HG02763 (cell line): ENCODE measurements at regions not wholly inside any gene's neighbourhood (a gene's known extent, or its start where the extent isn't known, plus 50 kb on each side); places are given as distances from the start of the nearest gene placed in this dataset.
"Not testable (repeated sequence)": the region's sequence is repeated elsewhere in the genome, so short reads cannot be mapped to it uniquely, and the experiment has no call there.

Experiments used
- ATAC-seq: cut with Tn5 transposase; IDR thresholded peaks from one replicate; pipeline ENCODE4 v1.9.1; 2021; ENCODE audit warnings: mild to moderate bottlenecking, moderate library complexity; ENCODE audit not compliant: unreplicated experiment

GRCh38 chr11:90422787-90423186 lies 199.9 kb upstream of the CHORDC1 start:
- ATAC-seq, result not testable (repeated sequence)

DNA sequence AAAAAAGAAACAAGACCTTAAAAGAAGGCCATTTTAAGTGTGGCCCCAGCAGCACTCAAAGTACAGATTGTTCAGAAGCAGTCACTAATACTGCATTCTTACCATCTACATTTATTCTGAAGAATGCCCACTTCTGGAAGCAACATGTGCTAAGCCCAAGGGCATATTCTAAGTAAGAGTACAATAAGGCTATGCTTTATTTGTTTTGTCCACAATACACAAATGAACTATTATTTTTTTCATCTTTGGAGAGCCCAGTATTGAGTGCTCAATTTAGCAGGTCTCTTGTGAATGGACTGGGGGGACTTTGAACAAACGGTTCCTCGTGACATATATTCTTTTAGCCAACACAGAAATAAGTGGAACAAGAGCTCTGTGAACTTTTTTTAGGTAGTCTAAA lies 191.4 kb upstream of the CHORDC1 start:
- ATAC-seq, result no peak

- ATAC-seq, result no peak
Observed at GRCh38 chr11:90407350-90407749, 184.5 kb upstream of the CHORDC1 start.

- ATAC-seq, result no peak
Observed at GRCh38 chr11:90392692-90393091, 169.8 kb upstream of the CHORDC1 start.

- ATAC-seq, result no peak
Observed at GRCh38 chr11:90391756-90392155, 168.9 kb upstream of the CHORDC1 start.

DNA sequence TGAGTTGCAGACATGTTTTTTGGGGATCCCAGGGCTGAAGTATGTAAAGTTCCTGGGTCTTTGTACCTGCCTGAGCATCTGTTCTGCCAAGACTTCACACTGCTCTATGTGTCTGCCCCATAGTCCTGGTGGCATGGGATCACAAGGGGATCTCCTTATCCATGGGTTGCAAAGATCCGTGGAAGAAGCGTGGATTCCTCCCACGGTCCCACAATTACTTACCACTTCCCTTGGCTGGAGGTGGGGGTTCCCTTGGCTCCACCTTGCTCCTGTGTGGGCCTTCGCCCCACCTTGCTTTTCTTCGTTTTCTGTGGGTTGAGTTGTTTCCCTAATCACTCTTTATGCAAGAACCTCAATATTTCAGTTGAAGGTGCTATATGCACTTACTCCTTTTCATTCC lies 157.4 kb upstream of the CHORDC1 start:
- ATAC-seq, result no peak

GRCh38 chr11:90373971-90374370 lies 151.1 kb upstream of the CHORDC1 start:
- no peak for ATAC-seq

DNA sequence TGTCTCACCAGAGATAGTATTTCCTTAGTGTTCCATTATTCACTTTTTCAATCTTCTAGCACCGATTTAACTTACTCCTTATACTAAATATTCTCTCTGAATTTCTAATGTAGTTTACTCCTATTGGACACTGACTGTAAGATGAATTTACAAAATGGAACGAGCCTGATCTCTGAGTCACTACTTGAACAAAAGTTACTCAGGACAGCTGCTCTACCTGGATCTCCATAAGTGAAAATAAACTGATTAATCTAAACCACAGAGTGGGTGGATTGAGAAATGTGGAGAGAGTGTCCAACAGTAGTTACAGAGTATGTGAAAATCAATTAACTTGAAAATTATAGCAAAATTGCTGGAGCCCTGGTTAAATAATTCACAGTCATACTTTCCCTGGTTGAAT lies 141.7 kb upstream of the CHORDC1 start:
- no peak for ATAC-seq

- ATAC-seq, result no peak
Observed at GRCh38 chr11:90363739-90364138, 140.9 kb upstream of the CHORDC1 start.

DNA sequence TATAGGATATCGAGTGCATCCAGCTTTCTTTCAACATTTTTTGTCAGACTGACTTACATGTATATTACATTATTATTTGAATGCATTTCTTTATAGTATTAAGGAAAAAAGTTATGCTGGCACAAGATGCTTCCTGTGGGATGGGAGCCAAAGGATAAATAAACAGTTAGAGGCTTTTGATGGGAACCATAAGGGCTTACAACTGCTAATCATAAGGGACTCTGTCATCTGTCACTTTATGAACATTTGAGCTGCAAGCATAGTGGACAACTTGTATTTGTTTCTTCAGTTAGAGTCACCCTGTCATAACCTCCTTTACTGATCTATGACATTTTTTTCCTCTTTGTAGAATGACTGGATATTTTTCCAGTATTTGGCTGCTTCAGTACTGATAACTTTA lies 132.4 kb upstream of the CHORDC1 start:
- no peak for ATAC-seq

DNA sequence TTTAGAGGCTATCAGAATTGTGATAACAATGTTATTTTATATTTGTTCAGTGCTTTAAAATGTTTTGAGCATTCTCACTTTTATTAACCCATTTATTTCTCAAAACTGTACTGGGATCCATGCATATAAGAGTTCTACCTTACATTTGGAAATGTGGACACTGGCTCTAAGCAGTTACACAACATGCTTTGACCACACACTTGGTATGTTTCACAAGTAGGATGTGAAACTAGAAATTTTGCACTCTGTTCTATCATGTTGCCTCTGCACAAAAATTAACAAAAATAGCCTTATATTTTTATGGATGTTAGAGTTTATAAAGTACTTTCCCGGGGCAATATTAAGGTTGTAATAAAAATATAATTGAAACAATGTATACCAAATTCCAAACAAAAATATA lies 126.9 kb upstream of the CHORDC1 start:
- no peak for ATAC-seq

GRCh38 chr11:90344546-90344945 lies 121.7 kb upstream of the CHORDC1 start:
- ATAC-seq, result no peak

GRCh38 chr11:90343673-90344072 lies 120.8 kb upstream of the CHORDC1 start:
- no peak for ATAC-seq

- ATAC-seq, result no peak
Observed at GRCh38 chr11:90341986-90342385, 119.1 kb upstream of the CHORDC1 start.

GRCh38 chr11:90332415-90332814 lies 109.6 kb upstream of the CHORDC1 start:
- ATAC-seq, result no peak

DNA sequence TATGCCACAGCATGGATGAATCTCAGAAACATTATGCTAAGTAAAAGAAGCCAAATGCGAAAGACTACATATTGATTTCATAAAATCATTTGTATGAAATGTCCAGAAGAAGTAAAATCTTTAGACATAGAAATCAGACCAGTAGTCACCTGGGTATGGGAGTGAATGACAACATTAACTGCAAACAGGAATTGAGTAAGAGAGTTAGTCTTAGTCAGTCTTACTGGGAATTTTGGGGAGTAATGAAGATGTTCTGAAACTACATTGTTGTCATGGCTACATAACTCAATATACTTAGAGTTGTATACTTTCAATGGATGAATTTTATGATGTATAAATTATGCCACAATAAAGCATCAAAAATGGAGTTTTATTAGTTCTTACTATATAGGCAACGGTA lies 107.8 kb upstream of the CHORDC1 start:
- ATAC-seq, result no peak

DNA sequence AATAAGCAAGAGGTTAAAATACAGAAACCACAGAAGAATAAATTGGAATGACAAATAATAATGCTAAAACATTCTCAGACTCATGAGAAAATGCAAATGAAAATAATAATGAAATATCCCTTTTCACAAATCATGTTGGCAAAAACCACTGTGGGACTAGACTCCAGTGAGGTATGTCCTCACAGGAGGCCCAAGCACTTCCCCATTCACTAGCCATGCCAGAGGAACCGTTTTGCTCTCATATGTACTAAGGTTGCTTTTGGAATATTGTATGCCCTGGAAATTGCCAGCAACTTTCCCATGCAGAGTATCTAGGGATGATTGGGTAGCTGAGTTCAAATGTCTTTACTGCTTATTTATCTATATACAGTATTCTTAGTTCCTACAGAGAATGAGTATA lies 106.2 kb upstream of the CHORDC1 start:
- ATAC-seq, result no peak

GRCh38 chr11:90326647-90327046 lies 103.8 kb upstream of the CHORDC1 start:
- ATAC-seq, result no peak

DNA sequence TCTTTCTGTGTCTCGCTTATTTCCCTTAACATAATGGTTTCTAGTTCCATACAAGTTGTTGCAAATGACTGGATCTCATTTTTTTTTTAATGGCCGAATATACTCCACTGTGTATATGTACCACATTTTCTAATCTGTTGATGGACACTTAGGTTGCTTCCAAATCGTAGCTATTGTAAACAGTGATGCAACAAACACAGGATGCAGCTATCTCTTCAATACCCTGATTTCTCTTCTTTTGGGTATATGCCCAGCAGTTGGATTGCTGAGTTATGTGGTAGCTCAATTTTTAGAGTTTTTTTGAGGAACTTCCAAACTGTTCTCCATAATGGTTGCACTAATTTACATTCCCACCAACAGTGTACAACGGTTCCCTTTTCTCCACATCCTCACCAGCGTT lies 100.4 kb upstream of the CHORDC1 start:
- ATAC-seq, result no peak

DNA sequence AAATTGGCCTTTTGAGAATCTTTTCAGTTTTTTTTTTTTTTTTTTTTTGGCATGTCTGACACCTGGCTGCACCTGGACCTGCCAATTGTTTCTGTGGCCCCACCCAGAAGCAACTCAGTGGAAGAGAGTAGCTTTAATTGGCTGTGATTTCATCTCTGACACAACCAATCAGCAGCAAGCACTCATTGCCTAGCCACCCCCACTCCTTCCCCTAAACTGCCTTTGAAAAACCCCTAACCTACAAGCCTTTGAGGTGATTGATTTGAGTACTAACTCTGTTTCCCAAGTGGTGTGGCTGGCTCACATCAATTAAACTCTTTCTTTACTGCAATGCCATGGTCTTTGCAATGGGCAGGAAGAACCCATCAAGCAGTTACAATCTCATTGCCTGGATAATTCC lies 98.2 kb upstream of the CHORDC1 start:
- ATAC-seq, result no peak

DNA sequence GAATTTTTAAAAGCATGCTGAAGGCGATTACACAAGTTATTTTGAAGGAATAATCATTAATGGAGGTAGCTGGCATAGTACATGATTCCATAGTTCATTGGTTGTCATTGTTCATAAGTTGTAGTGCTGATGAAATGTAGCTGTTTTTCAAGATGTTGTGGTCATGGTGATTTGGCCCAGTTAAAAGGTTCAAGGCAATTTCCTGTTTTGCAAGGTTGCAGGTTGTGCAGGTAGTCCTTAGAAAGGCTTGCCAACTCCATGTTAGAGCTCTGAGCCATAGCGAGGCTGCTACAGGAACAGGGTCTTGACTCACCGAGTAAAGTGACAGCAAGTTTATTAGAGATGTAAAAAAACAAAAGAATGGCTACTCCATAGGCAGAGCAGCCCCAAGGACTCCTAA lies 95.8 kb upstream of the CHORDC1 start:
- no peak for ATAC-seq

DNA sequence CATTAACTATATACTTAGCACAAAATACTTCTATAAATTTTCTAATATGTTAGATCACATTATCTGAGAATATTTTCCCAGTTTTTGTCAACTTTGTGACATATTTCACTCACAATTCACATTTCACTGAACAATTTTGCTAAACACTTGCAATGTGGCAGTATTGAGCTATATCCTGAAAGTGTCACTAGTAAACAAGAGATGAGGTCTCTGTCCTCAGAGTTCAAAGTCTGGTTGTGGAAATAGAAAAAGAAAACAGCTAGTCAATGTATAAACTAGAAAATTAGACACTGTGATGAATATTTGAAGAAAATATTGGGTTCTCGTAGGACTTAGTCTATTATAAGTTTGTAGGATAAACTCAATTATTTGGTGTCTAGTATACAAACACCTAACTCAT lies 87.4 kb upstream of the CHORDC1 start:
- ATAC-seq, result no peak

DNA sequence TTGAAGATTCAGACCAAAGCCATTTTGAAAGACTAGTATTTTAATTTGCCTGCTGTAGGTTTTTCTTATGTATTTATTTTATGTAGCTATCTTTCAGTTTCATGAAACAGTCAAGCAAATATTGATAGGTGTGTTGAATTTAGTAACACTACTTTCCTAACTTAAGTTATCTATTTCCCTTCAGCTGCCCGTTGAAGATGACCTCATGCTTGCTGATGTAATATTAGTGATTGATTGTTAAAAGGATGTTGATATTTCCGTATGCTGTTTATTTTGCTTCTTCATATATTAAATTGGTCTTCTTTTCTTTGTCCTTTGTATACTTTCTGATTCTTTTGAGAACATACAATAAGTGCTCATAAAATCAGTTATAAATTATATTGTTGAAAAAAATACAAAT lies 86.8 kb upstream of the CHORDC1 start:
- no peak for ATAC-seq

DNA sequence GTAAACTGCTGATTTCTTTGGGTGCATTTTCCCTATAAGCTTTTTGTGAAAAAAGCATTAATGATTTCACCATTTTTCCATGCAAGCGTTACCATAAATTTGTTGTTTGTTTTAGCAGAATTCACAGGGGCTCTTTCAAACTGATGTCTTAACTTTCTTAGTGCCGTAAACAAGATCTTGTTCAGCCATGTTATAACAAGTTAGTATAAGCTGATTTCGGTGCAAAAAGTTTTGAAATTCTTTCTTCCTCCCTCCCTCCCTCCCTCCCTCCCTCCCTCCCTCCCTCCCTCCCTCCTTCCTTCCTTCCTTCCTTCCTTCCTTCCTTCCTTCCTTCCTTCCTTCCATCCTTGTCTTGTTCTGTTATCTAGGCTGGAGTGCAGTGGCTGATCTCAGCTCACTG lies 71.7 kb upstream of the CHORDC1 start:
- no peak for ATAC-seq
